ENCODE measurements at regions not wholly inside any gene's neighbourhood (a gene's known extent, or its start where the extent isn't known, plus 50 kb on each side); places are given as distances from the start of the nearest gene placed in this dataset.
"Not testable (repeated sequence)": the region's sequence is repeated elsewhere in the genome, so short reads cannot be mapped to it uniquely, and the experiment has no call there.

DNA sequence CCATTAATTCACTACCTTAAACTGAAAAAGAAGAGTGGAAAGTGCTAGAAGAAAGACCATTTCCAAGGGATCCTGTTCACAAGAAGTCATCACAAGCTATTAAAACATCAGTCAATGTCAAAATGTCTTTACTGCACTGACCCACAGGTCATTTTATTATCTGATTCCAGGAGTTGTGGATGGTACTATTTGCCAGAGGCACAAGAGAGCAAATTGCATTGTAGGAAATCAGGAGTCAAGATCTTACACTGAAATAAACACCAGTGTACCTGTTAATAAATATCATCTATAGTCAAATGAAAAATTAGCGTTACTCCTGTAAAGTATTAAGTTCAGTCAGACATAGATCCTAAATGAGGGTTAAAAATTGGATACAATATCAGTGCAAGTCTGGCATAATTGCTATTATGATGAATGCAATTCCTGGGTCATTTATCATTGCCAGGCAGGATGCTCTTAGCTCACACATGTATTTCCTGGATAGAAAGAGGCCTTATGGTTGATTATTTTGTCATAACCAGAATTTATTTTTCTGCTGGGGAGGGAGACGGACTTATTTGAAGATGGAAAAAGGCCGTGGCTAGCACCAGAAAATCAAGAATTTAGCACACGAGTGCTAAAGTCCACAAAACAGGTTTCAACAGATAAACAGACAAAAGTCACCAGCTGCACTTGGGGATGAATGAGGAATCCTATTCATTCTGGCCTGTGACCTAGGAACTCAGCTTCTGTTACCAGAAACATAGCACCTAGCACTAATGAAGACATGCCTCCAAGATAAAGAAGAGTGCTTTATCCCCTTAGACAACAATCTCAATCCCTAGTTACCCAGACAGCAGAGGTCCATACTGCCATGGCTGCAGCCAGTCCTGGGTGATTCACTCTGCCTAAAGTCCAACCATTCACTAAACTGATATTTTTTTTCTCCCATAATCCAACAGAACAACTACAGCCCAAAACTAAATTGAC, 683.1 kb upstream of the POM121L12 start:
- no peak overlapping the region for H3K27ac ChIP-seq
- no peak for TF ChIP-seq CTCF (IDR thresholded peaks at IDR 0.05; ENCODE audit: low read depth, low read length)
- no peak for DNase-seq
- no peaks in the 10 kb centered on the region for H3K36me3 ChIP-seq
- no peaks in the 10 kb centered on the region for H3K9me3 ChIP-seq (ENCODE audit: severe bottlenecking)
- no peak overlapping the region for H3K4me3 ChIP-seq (ENCODE audit: low read depth, low read length)
- no peaks in the 10 kb centered on the region for H3K27me3 ChIP-seq (ENCODE audit: insufficient read depth, low read depth, severe bottlenecking)

DNA sequence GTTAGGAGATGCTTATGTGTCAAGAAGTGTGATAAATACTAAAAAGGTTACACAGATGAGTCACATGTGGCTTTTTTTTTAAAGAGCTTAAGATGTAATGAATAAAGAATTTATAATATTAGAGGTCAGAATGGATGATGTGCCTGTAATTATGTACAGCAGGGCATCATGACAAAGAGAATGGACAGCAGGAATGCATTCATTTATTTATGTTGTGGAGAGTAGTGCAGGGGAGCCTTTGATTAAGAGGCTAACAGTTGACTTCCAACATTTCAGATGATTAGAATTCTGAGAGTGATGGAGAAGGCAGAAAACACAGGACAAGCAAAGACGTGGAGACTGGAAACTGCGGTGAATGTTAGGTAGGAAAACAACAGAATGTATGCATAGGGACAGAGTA, 691.4 kb upstream of the POM121L12 start:
- no peak overlapping the region for H3K4me3 ChIP-seq (ENCODE audit: low read depth, low read length)
- no peak overlapping the region for H3K27ac ChIP-seq
- H3K9me3 ChIP-seq (ENCODE audit: severe bottlenecking): no peaks in the 10 kb centered on the region
- H3K36me3 ChIP-seq: no peaks in the 10 kb centered on the region
- no peaks in the 10 kb centered on the region for H3K27me3 ChIP-seq (ENCODE audit: insufficient read depth, low read depth, severe bottlenecking)
- no peak for DNase-seq
- TF ChIP-seq CTCF (IDR thresholded peaks at IDR 0.05; ENCODE audit: low read depth, low read length): no peak

GRCh38 chr7:52340067-52340466, 695.4 kb upstream of the POM121L12 start:
- no peaks in the 10 kb centered on the region for H3K9me3 ChIP-seq (ENCODE audit: severe bottlenecking)
- no peaks in the 10 kb centered on the region for H3K36me3 ChIP-seq
- TF ChIP-seq CTCF (IDR thresholded peaks at IDR 0.05; ENCODE audit: low read depth, low read length): no peak
- no peak for DNase-seq
- no peaks in the 10 kb centered on the region for H3K27me3 ChIP-seq (ENCODE audit: insufficient read depth, low read depth, severe bottlenecking)
- no peak overlapping the region for H3K27ac ChIP-seq
- no peak overlapping the region for H3K4me3 ChIP-seq (ENCODE audit: low read depth, low read length)

DNA sequence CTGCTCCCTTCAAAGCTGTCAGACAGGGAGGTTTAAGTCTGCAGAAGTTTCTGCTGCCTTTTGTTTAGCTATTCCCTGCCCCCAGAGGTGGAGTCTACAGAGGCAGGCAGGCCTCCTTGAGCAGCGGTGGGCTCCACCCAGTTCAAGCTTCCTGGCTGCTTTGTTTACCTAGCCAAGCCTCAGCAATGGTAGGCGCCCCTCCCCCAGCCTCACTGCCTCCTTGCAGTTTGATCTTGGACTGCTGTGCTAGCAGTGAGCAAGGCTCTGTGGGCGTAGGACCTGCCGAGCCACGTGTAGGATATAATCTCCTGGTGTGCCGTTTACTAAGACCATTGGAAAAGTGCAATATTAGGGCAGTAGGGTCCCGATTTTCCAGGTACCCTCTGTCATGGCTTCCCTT, 707.1 kb upstream of the POM121L12 start:
- not testable (repeated sequence) for H3K27me3 ChIP-seq (ENCODE audit: insufficient read depth, low read depth, severe bottlenecking); H3K27ac ChIP-seq; DNase-seq; H3K4me3 ChIP-seq (ENCODE audit: low read depth, low read length); H3K9me3 ChIP-seq (ENCODE audit: severe bottlenecking); H3K36me3 ChIP-seq

GRCh38 chr7:52325237-52325636, 710.2 kb upstream of the POM121L12 start:
- DNase-seq: no peak
- H3K4me3 ChIP-seq (ENCODE audit: low read depth, low read length): no peak overlapping the region
- H3K27me3 ChIP-seq (ENCODE audit: insufficient read depth, low read depth, severe bottlenecking): no peaks in the 10 kb centered on the region
- no peaks in the 10 kb centered on the region for H3K9me3 ChIP-seq (ENCODE audit: severe bottlenecking)
- H3K36me3 ChIP-seq: no peaks in the 10 kb centered on the region
- TF ChIP-seq CTCF (IDR thresholded peaks at IDR 0.05; ENCODE audit: low read depth, low read length): no peak
- no peak overlapping the region for H3K27ac ChIP-seq

DNA sequence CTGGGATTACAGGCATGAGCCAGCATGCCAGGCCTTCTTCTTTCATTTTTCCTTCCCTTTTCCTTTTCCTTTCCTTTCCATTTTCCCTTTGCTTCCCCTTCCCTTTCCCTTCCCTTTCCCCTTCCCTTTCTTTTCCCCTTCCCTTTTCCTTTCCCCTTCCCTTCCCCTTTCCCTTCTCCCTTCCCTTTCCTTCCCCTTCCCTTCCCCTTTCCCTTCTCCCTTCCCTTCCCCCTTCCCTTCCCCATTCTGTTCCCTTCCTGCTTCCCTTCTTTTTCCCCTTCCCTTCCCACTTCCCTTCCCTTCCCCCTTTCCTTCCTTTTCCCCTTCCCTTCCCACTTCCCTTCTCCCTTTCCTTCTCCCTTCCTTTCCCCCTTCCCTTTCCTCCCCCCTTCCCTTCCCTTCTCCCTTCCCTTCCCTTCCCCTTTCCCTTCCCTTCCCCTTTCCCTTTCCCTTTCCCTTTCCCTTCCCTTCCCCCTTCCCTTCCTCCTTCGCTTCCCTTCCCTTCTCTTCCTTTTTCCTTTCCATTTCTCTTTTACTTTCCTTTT, 712.2 kb upstream of the POM121L12 start:
- no peak overlapping the region for H3K4me3 ChIP-seq (ENCODE audit: low read depth, low read length)
- no peaks in the 10 kb centered on the region for H3K27me3 ChIP-seq (ENCODE audit: insufficient read depth, low read depth, severe bottlenecking)
- no peak for TF ChIP-seq CTCF (IDR thresholded peaks at IDR 0.05; ENCODE audit: low read depth, low read length)
- DNase-seq: no peak
- H3K27ac ChIP-seq: no peak overlapping the region
- no peaks in the 10 kb centered on the region for H3K36me3 ChIP-seq
- no peaks in the 10 kb centered on the region for H3K9me3 ChIP-seq (ENCODE audit: severe bottlenecking)

Measured in WERI-Rb-1 (cell line).